HG03457 (cell line): ENCODE measurements at regions not wholly inside any gene's neighbourhood (a gene's known extent, or its start where the extent isn't known, plus 50 kb on each side); places are given as distances from the start of the nearest gene placed in this dataset.
"Not testable (repeated sequence)": the region's sequence is repeated elsewhere in the genome, so short reads cannot be mapped to it uniquely, and the experiment has no call there.

Source experiments
- ATAC-seq: cut with Tn5 transposase; IDR thresholded peaks from one replicate; pipeline ENCODE4 v1.9.1; 2021; ENCODE audit warnings: moderate number of reproducible peaks; ENCODE audit not compliant: unreplicated experiment

GRCh38 chr15:95610945-95611344 lies 719.6 kb upstream of the NR2F2 start:
- no peak for ATAC-seq

GRCh38 chr15:95615436-95615835 lies 715.1 kb upstream of the NR2F2 start:
- ATAC-seq: no peak

- ATAC-seq: no peak
These were observed 714.2 kb upstream of the NR2F2 start for GRCh38 chr15:95616306-95616705.

GRCh38 chr15:95620934-95621579 lies 709.4 kb upstream of the NR2F2 start:
- ATAC-seq: no peak

- ATAC-seq: no peak
These were observed 707.7 kb upstream of the NR2F2 start for GRCh38 chr15:95622843-95623242.

GRCh38 chr15:95624100-95624499 lies 706.4 kb upstream of the NR2F2 start:
- ATAC-seq: no peak

- ATAC-seq: no peak
These were observed 705.7 kb upstream of the NR2F2 start for GRCh38 chr15:95624616-95625361.

GRCh38 chr15:95626501-95627361 lies 703.8 kb upstream of the NR2F2 start:
- ATAC-seq: no peak

- no peak for ATAC-seq
These were observed 700.9 kb upstream of the NR2F2 start for GRCh38 chr15:95629503-95630168.

- ATAC-seq: no peak
These were observed 699.8 kb upstream of the NR2F2 start for GRCh38 chr15:95630683-95631082.

GRCh38 chr15:95635666-95636065 lies 694.8 kb upstream of the NR2F2 start:
- ATAC-seq: no peak

GRCh38 chr15:95636107-95636506 lies 694.4 kb upstream of the NR2F2 start:
- no peak for ATAC-seq

GRCh38 chr15:95637234-95637633 lies 693.3 kb upstream of the NR2F2 start:
- not testable (repeated sequence) for ATAC-seq

GRCh38 chr15:95639208-95639607 lies 691.3 kb upstream of the NR2F2 start:
- no peak for ATAC-seq

- ATAC-seq: no peak
These were observed 686.2 kb upstream of the NR2F2 start for GRCh38 chr15:95644100-95644875.

- no peak for ATAC-seq
These were observed 684.6 kb upstream of the NR2F2 start for GRCh38 chr15:95645791-95646338.

GRCh38 chr15:95646484-95647273 lies 683.8 kb upstream of the NR2F2 start:
- no peak for ATAC-seq

- ATAC-seq: no peak
These were observed 682.8 kb upstream of the NR2F2 start for GRCh38 chr15:95647531-95648277.
